ENCODE measurements at regions not wholly inside any gene's neighbourhood (a gene's known extent, or its start where the extent isn't known, plus 50 kb on each side); places are given as distances from the start of the nearest gene placed in this dataset.

- TF ChIP-seq, protein P1, sequence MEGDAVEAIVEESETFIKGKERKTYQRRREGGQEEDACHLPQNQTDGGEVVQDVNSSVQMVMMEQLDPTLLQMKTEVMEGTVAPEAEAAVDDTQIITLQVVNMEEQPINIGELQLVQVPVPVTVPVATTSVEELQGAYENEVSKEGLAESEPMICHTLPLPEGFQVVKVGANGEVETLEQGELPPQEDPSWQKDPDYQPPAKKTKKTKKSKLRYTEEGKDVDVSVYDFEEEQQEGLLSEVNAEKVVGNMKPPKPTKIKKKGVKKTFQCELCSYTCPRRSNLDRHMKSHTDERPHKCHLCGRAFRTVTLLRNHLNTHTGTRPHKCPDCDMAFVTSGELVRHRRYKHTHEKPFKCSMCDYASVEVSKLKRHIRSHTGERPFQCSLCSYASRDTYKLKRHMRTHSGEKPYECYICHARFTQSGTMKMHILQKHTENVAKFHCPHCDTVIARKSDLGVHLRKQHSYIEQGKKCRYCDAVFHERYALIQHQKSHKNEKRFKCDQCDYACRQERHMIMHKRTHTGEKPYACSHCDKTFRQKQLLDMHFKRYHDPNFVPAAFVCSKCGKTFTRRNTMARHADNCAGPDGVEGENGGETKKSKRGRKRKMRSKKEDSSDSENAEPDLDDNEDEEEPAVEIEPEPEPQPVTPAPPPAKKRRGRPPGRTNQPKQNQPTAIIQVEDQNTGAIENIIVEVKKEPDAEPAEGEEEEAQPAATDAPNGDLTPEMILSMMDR (conservative IDR thresholded peaks at IDR 0.05; ENCODE audit: low read depth, low read length) = peak; percentile 69
- TF ChIP-seq EZH2 (IDR thresholded peaks at IDR 0.05; ENCODE audit: borderline replicate concordance, low read depth, low read length, poor library complexity, severe bottlenecking) = no peak
Observed at GRCh38 chr3:87771337-87772192, 287.2 kb downstream of the CGGBP1 start.
